ENCODE measurements at regions not wholly inside any gene's neighbourhood (a gene's known extent, or its start where the extent isn't known, plus 50 kb on each side); places are given as distances from the start of the nearest gene placed in this dataset.

GRCh38 chr3:87997298-87997697 is 61.5 kb downstream of the CGGBP1 start:
- no peak overlapping the region for H2BK15ac ChIP-seq (ENCODE audit: low read depth, low read length)
- no peak overlapping the region for H3K9ac ChIP-seq (ENCODE audit: extremely low read depth, insufficient read length, low read length)
- no peaks in the 10 kb centered on the region for H3K79me1 ChIP-seq (ENCODE audit: insufficient read depth, low read depth, low read length, poor library complexity, severe bottlenecking)
- H3K23me2 ChIP-seq (ENCODE audit: insufficient read length, low read depth, low read length, poor library complexity, severe bottlenecking), result no peaks in the 10 kb centered on the region
- H4K91ac ChIP-seq (ENCODE audit: insufficient read length, low read depth, low read length), result no peak overlapping the region
- no peak overlapping the region for H4K5ac ChIP-seq (ENCODE audit: insufficient read length, low read depth, low read length)
- no peak overlapping the region for H2BK12ac ChIP-seq (ENCODE audit: insufficient read length, low read depth, low read length)
- H2BK5ac ChIP-seq (ENCODE audit: insufficient read length, low read length), result no peak overlapping the region
- no peak overlapping the region for H3K4ac ChIP-seq (ENCODE audit: low read depth, low read length)
- H3K14ac ChIP-seq (ENCODE audit: insufficient read depth, low read length), result no peak overlapping the region
- H4K20me1 ChIP-seq (ENCODE audit: control insufficient read depth, insufficient read depth, insufficient read length), result no peaks in the 10 kb centered on the region
- Mint-ChIP-seq H3K9me3 (no peaks in the 10 kb centered on the region), H3K27me3 (ENCODE audit: low read depth) (peaks cover 2% of the 10 kb centered on the region; the same call in 1 of the 2 replicates), H3K36me3 (ENCODE audit: insufficient read depth in 1 of 3, low read depth in 3 of 3) (no peaks in the 10 kb centered on the region), H3K27ac (no peak overlapping the region), H3K4me3 (no peak overlapping the region), H3K4me1 (peaks cover 2 to 4% of the 10 kb centered on the region in 2 experiments; a peak in 1 of 4 replicates)
- no peak overlapping the region for H2BK120ac ChIP-seq (ENCODE audit: low read depth, low read length, poor library complexity, severe bottlenecking)
- H3K4me1 ChIP-seq (ENCODE audit: insufficient read depth, low read length), result no peaks in the 10 kb centered on the region
- no peak for TF ChIP-seq CTCF (conservative IDR thresholded peaks at IDR 0.05)
- DNase-seq, result no peak
- no peak overlapping the region for H2AFZ ChIP-seq (ENCODE audit: low read length)
- H2BK20ac ChIP-seq (ENCODE audit: low read depth, low read length, poor library complexity, severe bottlenecking), result no peak overlapping the region
- H3K18ac ChIP-seq (ENCODE audit: insufficient read length, low read depth, low read length), result no peak overlapping the region
- H3K23ac ChIP-seq (ENCODE audit: insufficient read length, low read depth, low read length), result no peak overlapping the region
- no peak overlapping the region for H3K4me2 ChIP-seq (ENCODE audit: insufficient read depth, insufficient read length, low read length)
- no peak overlapping the region for H3K56ac ChIP-seq (ENCODE audit: insufficient read length, low read depth, low read length)
- no peak overlapping the region for H3T11ph ChIP-seq (ENCODE audit: low read length)
- no peak overlapping the region for H4K8ac ChIP-seq (replicated peaks; ENCODE audit: insufficient read length, low read depth, low read length)
- no peak overlapping the region for H2AK5ac ChIP-seq (ENCODE audit: insufficient read length, low read length)
- H3K27ac ChIP-seq (ENCODE audit: insufficient read length, low read depth, low read length), result no peak overlapping the region
- H3K9me3 ChIP-seq (ENCODE audit: control insufficient read depth, low read depth, low read length), result no peaks in the 10 kb centered on the region
- no CpG with 5 or more reads among the region's 4 CpGs for WGBS (ENCODE audit: extremely low coverage, insufficient read length, low lambda C conversion rate)
- H3K79me2 ChIP-seq (ENCODE audit: insufficient read depth, low read length), result no peaks in the 10 kb centered on the region
- no peaks in the 10 kb centered on the region for H3K27me3 ChIP-seq (ENCODE audit: insufficient read depth, low read length)

Data from H9 (cell line).